M059J (cell line): ENCODE measurements at regions not wholly inside any gene's neighbourhood (a gene's known extent, or its start where the extent isn't known, plus 50 kb on each side); places are given as distances from the start of the nearest gene placed in this dataset.

Experiments used
- DNase-seq: peaks from one replicate; pipeline ENCODE4 v3.0.0-alpha.2; 2012; ENCODE audit warnings: low read depth

DNA sequence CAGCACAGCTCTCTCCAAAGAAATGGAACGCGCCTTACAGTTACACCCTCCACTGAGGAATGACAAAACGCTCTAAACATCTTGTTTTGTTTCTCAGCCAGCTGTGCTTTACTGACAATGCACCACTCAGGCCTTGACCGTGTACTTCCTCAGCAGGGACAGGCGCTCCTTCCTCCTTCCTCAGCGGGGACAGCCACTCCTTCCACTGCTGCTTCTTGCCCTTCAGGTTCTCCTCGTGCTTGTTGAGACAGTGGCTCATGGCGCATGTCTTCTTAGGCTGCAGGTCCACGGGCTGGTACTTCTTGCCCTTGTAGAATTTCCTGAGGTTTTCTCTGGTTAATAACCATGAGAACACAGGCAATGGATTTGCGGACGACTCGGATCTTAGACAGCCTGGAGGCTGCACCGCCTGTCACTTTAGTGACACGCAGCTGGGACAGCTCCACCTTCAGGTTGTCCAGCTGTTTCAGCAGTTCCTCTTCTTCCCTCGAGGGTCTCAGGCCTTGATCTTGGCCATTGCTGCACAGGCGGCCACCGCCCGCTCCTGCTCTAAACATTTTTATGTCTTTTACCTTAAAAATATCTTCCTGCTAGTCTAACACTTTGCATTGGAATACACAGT lies 613.8 kb downstream of the BRD1 start:
- no peak for DNase-seq

DNA sequence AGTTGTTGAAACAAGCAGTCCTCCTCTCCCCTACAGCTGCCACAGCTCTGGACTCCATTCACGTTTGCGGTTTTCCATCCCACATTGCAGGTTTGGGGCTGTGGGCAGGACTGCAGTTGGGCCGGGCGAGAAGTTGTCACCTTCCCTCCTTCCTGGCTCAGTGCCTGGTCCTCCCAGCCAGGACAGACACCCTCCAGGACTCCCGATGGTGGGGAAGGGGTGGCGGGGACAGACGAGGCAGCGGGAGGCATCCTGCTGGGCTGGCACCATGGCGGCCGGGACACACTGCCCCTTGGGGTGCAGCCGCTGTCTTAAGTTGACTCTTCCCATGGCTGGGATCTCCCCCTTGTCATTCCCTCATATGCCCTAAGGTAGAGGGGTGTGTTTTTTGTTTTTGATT lies 615.2 kb downstream of the BRD1 start:
- DNase-seq = no peak

DNA sequence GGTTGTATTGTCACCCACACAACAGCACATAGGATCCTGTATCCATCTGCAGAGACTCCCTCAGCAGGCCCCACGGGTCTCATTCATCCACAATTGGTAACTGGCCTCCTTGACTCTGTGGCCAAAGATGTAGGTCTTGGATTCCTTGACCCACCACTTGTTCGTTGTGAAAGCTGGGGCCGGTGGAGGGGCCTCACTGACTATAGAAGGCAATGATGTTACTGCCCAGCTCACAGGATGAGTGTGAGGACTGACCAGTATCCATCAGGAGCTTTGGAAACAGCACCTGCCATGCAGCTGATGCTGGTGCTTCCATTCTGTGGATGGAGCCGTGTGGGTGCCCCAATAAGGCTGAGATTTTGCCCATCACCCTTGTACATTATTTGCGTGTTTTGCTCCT lies 615.7 kb downstream of the BRD1 start:
- no peak for DNase-seq

DNA sequence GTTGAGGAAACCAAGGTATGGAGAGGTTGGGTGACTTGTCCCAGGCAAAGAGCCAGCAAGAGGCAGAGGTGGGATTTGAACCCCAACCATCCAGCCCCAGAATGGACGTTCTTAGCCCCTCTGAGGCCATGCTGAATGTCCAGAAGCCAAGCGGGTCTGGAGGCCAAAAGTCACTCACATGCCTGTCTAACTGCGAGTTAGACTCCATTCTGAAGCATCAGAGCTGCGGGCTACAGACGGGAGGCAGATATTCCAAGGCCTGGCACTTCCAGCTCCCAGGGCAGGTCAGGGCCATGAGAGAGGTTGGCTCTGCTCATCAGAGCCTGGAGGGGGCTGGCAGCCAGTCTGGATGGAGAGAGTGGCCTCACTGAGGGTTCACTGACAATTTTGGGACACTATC lies 616.5 kb downstream of the BRD1 start:
- no peak for DNase-seq

DNA sequence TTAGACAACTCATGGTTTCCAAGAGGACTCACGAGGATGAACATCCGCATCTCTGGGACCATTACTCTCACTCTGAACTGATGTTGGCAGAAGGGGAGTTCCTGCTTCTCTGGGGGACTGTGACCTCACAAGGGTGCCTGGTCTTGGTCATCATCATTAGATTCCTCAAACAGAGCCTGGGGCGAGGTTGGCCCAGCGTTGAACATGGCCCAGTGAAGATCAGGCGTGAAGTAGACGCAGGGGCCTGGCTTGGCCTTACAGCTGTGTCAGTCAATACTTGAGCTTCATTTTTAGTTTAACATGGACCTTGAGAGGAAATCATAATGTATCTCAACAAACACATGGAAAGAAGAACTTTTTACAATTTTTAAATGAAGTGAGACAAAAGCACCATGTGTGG lies 617.1 kb downstream of the BRD1 start:
- no peak for DNase-seq

DNA sequence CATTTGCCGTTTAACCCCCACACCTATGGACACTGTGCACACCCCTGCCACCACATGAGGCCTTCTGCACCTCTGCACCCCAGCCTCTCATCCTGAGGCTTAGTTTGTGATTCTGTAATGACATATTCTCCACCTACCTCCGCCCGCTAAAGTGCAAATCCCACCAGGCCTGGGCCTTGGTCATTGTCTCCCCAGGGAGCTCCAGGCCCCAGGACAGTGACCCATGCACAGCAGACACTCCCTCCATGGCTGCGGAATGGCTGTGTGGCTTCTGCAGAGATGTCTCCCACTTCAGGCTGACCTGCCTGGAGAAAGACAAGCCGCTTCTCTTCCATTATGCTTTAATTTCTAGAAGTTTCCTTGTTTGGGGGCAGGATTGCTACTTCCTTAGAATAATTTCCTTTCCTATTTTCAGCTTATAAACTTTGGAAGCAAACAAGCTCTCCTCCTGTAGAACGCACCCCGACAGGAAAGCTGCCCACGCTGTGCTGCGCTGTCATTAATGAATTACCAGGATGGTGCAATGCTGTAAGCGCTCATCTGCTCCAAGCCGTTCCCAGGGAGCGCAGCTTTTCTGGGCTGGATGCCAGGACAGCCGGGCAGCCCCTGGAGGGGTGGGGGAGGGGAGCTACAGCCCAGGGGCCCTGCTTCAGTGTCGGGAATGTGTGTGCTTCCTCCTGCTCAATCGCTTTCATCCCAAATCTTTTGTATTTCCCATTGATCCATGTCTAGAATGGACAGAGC lies 618.0 kb downstream of the BRD1 start:
- DNase-seq = no peak

DNA sequence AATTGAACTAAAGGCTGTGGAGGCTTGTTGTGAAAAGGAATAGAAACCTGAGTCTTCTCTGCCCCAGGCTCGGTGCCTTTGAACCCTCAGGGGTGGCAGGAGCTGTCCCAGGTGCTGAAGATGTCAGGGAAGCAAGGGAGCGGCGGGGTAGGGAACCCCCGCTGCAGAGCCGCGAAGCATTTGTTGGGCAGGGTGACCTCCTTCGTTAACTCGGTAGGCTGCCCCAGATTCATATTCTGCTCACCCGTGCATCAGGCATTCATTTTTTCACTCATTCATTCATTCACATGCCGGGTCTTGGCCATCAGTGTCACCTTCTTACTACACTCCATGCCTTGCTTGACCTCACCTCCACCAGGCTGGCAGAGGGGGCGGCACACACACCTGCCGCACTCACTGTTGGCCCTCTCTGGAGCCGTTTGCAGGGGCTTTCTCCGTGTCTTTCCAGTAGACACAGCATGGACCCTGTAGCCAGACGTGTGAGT lies 618.9 kb downstream of the BRD1 start:
- no peak for DNase-seq

DNA sequence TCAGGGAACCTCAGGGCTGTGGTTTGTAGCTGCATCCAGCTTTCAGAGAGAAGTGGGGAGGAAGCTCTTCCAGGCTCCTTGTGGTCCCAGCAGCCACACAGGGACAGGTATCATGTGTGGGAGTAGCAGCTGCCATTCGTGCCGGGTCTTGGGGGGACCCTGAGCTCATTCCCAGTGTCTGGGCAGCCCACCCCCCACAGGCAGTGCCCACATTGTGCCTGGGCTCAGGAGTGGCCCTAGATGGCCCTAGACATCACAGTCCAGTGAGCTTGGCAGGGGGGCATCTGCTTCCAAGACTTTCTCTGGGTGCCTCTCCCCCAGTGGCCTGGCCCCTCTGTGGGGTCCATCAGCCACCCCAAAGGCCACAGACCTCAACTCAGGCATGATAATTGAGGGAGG lies 619.7 kb downstream of the BRD1 start:
- DNase-seq = no peak

DNA sequence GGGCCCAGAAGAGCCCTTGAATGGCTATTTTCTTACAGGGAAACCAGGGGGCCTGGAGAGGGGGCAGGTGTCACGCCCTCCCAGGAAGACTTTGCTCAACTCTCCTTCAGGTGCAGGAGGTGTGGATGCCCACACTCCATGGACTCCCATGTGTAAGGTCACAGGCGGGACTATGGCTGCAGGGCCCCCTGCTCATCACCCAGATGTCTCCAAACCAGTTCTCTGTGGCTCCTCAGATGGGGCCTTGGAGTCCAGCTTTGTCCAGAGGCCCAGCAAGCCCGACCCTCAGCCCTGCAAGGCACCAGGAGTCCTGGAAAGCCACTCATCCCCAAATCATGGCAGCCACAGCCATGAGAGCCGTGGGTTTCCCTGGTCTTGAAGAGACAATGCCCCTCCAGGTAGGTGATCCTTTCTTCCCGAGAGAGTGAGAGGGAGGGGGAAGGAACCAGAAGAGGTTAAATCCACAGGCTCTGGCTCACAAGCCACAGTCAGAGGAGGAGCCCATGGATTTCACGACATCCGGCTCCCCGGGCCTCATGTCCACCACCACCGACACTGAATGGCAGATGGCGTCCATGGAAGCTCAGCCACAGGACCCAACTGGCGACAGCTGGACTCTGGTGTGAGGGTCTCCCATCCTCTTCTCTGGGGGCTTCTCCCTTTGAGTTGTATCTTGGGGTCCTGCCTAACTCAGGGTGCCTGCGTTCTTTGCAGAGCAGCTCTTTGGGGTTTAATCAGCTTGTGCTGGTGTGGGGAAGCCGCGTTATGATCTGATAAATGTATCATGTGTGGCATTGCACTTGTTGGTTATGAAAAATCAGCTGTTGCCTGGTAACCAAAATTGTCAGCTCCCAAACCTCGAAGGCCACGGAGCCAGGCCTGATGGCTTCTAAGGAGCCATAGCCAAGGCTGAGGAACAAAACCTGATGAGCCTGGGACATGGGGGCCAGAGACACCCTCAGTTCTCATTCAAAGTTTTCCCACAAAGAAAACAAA lies 620.4 kb downstream of the BRD1 start:
- no peak for DNase-seq

DNA sequence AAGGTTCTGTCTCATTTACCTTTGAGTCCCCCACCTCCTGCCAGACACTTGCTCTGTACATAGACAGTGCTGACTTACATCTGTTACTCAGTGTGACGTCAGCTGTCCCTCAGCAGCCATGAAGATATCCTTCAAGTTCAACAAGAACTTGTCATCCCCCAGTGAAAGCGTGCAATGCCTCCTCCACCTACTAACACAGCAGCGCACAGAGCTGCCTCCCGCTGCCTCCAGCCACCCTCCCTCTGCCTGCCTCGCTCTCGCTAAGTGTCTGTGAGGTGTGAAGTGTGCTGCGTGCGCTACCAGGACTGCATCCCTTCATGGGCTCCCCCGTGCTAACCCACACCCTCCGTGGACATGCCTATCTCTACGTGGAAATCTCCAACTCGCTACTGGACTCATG lies 621.4 kb downstream of the BRD1 start:
- DNase-seq = no peak

DNA sequence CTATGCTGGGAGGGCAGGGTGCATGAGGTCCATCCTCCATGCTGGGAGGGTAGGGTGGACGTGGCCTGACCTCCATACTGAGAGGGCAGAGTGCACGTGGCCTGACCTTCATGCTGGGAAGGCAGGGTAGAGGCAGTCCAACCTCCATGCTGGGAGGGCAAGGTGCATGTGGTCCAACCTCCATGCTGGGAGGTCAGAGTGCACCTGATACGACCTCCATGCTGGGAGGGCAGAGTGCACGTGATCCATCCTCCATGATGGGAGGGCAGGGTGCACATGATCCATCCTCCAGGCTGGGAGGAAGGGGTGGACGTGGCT lies 622.2 kb downstream of the BRD1 start:
- DNase-seq = no peak

DNA sequence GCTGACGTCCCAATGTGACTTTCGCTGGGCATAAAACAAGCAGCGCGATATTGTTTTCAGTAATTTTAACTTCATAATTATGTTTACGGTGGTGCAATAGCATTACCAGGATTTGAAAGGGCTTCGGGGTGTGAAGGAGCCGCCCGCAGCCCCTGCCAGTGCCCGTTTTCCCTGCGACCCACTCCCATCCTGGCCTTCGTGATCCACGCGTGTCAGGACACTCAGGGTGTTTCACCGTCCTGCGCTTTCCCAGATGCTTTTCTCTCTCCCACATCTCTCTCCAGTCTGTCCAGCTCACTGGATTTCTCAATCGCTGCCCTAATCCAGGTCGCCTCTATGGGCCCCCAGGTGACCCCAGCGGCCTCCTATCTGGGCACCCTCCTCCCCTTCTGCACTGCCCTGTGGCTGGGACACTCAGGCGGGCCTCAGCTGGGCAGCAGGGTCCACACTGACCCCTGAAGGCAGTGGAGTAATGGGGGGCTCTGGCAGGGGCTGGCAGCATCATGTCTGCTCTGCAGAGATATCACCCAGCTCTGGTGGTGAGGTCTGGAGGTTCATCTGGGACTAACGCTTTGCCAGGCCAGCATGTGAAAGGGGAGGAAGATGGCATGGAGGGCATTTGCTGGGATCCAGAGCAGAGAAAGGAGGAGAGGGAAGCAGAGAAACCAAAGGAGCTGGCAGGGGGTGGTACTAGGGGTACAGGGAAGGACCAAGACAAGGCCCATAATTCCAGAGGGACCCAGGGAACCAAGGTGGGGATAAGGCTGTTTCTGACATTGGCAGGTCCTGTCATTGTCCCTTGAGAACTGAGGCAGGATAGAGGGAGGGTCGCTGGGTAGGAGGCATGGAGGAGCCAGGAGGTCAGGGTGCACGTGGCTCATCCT lies 622.8 kb downstream of the BRD1 start:
- DNase-seq = no peak

DNA sequence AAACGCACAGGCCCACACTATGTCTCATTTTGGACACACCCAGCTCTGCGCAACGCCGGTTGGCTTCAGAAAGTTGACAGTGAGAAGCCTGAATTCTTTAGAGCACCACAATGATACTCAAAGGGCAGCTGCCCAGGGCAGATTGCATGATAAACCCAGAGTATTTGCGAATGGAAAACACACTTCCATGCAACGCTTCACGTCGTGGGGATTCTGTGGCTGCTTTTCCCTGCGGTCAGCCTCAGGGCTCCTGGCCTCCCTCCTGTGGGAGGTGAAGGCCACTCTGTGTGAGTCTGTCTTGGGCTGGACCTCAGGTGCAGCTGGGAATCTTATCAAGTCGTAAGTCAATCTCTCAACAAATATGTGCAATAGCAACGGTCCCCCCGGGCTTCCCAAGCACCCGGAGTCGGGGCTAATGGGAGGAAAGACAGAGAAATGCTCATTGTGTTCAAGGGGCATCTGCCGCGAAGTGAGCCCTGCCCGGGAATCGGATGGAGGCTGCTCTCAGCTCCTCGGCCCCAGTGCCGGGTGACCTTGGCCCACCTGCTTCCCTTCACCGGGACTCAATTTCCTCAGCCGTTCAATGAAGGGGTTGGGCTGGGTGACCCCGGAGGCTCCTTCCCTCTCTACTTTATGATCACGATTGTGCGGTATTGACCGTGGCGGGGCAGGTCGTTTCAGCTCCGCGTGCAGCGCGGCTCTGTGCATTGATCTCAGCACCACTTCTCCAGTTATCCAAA lies 623.6 kb downstream of the BRD1 start:
- no peak for DNase-seq

DNA sequence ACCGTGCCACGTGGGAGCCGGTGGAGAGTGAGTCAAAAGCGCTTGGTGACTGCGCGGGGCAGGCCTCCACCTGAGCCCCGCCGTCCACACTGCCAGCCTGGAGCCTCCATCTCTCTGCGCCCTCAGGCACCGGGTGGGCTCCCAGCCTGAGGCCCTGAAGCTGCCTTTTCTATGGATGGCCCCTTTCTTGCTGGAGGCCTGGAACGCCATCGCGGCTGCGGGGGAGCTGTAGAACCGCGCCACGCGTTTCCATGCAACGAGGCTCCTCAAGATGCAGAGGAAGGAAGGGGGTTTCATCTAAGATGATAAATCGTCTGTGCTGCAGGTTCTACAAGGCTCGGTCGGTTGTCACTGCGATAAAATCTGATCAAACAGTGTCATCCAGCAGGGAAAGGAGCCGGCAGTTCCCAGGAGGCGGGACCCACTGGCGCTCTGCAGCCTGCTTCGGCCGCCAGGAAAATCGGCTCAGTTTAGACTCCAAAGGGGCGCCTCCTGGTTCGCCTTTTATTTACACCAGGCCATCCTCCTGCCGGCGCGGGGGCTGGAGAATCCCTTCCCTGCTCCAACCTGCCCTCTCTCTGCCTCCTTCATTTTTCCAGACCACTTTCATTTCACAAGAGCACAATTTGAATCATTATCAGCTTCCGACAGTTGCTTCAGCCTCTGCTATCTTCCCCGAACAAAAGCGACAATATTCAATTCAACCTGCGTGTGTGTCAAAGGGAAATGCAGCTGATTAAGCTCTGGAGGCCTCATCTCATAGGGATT lies 624.4 kb downstream of the BRD1 start:
- DNase-seq = no peak

DNA sequence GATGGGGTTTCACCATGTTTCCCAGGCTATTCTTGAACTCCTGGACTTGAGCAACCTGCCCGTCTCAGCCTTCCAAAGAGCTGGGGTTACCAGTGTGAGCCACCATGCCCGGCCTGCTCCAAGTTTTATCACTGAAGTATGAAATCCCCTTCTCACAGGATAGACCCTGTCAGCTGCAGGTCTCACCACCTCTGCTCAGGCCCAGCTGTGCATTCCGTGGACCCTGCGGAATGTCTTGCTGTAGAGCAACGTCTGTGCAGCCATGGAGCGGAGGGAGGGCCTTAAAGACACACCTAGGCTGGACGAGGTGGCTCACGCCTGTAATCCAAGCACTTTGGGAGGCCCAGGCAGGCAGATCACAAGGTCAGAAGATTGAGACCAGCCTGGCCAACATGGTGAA lies 625.4 kb downstream of the BRD1 start:
- DNase-seq = no peak

DNA sequence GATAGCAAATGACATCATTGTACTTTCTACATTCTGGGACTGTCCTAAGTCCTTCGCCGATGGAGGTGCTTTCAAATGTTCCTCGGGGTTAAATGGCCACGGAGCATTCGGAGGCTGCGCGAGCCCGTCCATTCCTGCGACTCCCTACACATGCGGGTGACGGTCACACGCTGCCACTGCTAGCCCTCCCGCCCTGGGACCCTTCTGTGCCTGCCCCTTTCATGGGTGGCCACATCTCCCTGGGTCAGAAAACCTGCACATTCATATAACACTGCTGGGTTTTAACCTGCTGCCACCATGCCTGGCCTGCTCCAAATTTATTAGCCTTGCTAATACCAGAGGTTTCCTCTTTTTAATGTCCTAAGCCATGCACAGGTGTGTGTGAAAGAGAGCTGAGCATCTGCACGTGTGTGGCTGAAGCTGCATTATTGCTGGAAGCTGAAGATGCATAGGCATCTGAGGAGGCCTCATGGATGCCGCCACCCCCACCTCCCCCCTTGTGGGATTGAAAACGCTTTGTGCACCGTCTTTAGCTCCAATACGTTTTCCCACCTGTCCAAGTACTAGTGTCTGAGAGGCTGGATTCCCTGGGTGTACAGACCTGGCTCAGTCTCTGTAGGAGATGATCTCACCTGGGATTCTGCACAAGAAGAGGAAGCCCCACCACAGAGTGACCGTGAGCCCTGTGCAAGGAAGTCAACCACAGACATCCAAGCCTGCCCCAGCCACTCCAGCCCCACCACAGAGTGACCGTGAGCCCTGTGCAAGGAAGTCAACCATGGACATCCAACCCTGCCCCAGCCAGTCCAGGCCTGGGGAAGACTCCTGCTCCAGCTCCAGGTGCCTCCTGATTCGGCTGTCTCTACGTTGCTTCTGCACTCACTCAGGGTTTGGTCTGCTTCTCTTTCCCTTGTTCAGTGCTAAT lies 626.4 kb downstream of the BRD1 start:
- DNase-seq = no peak

DNA sequence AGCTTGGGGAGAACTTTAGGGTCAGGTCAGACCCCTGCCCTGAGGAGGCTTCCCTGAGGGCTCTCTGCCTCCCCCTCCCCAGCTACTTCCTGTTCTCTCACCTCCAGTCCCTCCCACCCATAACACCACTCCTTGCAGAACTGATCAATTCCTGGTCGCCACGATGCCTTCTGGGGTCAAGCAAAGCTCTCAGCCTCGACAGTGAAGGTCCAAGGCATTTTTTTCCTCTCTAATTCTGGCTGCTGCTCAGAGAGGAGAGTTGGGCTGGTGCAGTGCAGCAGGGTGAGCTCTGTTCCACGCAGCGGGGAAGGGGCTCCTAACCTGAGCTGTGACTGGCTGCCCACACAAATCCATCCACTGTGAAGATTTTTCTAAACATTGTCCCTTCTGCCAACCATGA lies 628.4 kb downstream of the BRD1 start:
- no peak for DNase-seq

DNA sequence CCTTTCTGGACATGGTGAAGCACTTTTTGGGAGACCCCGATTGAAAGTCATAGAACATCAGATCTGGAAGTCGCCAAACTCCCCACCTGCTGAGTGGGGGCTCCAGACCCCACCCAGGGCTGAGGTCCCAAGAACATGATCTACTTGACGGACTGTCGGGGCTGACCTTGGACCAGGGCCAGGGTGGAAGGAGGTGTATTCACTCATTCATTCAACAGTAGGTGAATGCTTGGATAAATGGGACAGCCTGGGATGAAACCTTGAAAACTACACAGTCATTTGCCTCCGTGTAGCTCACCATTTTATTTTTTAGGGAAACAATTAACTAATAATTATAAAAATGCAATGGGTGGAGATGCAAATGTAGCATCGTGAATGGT lies 629.0 kb downstream of the BRD1 start:
- no peak for DNase-seq
